ENCODE measurements at regions not wholly inside any gene's neighbourhood (a gene's known extent, or its start where the extent isn't known, plus 50 kb on each side); places are given as distances from the start of the nearest gene placed in this dataset.
"Not testable (repeated sequence)": the region's sequence is repeated elsewhere in the genome, so short reads cannot be mapped to it uniquely, and the experiment has no call there.

DNA sequence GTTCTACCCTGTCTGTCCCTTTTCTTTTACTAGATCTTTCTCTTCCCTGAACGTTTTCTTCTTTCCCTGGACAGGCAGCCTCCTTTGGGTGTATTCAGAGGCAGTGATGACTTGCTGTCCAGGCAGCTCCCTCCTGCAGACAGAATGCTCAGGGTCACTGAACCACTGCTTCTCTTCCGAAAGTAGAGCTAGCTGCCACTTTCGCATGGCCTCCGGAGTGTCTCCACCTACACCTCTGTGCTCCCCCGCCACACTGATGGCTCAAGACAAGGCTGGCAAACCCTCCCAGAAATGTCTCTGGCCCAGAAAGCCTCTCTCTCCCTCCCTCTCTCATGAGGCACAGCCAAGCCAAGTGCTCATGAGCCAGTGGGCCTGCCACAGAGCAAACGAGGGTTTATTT, 207.8 kb downstream of the CDRT15L2 start:
- no peak overlapping the region for H3K23ac ChIP-seq (ENCODE audit: low read depth, low read length, poor library complexity)
- no peak overlapping the region for H2BK5ac ChIP-seq (ENCODE audit: low read length)
- no peaks in the 10 kb centered on the region for H3K36me3 ChIP-seq (replicated peaks in 1 of 2; ENCODE audit: control insufficient read depth in 2 of 2, insufficient read depth in 2 of 2, low read length in 2 of 2)
- no peak overlapping the region for H2BK120ac ChIP-seq (ENCODE audit: low read depth, low read length)
- no peak overlapping the region for H4K8ac ChIP-seq (ENCODE audit: low read depth, low read length)
- H3K4me2 ChIP-seq (ENCODE audit: insufficient read depth, low read length, poor library complexity, severe bottlenecking): no peak overlapping the region
- no peak overlapping the region for H3K14ac ChIP-seq (ENCODE audit: low read length)
- H3K27me3 ChIP-seq (ENCODE audit: control insufficient read depth in 3 of 3, insufficient read depth in 3 of 3, low read depth in 1 of 3, low read length in 3 of 3): no peaks in the 10 kb centered on the region
- H3K4me1 ChIP-seq (ENCODE audit: control insufficient read depth in 2 of 2, insufficient read depth in 1 of 2, low read depth in 1 of 2, low read length in 2 of 2): no peaks in the 10 kb centered on the region
- H2BK15ac ChIP-seq (ENCODE audit: low read length): no peak overlapping the region
- no peak overlapping the region for H3K4ac ChIP-seq (ENCODE audit: low read length)
- no peak for DNase-seq (ENCODE audit: low spot score)
- no peak overlapping the region for H3K4me3 ChIP-seq (ENCODE audit: low read length in 2 of 2)
- H2AFZ ChIP-seq (ENCODE audit: low read length): no peak overlapping the region
- H2AK5ac ChIP-seq (ENCODE audit: low read depth, low read length): no peak overlapping the region
- H2BK12ac ChIP-seq (ENCODE audit: low read length): no peak overlapping the region
- H3K9ac ChIP-seq (ENCODE audit: low read depth, low read length, poor library complexity): no peak overlapping the region
- WGBS, 2 donors (ENCODE audit: extremely low coverage in 2 of 2, insufficient read length in 2 of 2, insufficient replicate concordance in 1 of 2): no CpG with 5 or more reads among the region's 6 CpGs
- no peak overlapping the region for H3K18ac ChIP-seq (ENCODE audit: low read length)
- no peak overlapping the region for H4K91ac ChIP-seq (ENCODE audit: low read depth, low read length, poor library complexity)
- H3K27ac ChIP-seq (replicated peaks; ENCODE audit: low read length): no peak overlapping the region
- H3K79me1 ChIP-seq (ENCODE audit: low read depth, low read length): no peaks in the 10 kb centered on the region
- no peaks in the 10 kb centered on the region for H3K9me3 ChIP-seq (replicated peaks in 1 of 2; ENCODE audit: control insufficient read depth in 2 of 2, insufficient read depth in 1 of 2, low read depth in 1 of 2, low read length in 2 of 2)

DNA sequence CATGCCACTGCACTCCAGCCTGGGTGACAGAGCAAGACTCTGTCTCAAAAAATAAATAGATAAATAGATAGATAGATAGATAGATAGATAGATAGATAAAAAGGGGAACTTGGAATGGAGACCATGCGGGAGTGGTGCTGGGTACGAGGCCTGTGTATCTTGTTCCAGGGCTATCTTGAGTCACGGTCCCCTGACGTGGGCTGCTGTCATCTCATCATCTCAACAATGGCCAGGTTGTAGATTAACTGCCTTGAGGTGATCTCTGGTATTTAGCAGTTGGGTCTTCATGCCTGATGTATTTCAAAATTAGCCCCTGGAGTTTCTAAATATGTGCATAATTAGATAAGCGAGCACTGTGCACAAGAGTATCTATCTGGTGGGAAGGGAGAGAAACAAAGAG, 212.1 kb downstream of the CDRT15L2 start:
- H3K4ac ChIP-seq (ENCODE audit: low read length): no peak overlapping the region

DNA sequence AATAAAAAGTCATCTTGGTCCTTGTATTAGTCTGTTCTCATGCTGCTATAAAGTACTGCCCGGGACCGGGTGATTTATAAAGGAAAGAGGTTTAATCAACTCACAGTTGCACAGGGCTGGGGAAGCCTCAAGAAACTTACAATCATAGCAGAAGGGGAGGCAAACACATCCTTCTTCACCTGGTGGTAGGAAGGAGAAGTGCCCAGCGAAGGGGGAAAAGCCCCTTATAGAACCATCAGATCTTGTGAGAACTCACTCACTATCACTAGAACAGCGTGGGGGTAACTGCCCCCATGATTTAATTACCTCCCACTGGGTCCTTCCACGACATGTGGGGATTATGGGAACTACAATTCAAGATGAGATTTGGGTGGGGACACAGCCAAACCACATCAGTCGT, 215.0 kb downstream of the CDRT15L2 start:
- H4K91ac ChIP-seq (ENCODE audit: low read depth, low read length, poor library complexity); H3K27ac ChIP-seq (replicated peaks; ENCODE audit: low read length); H4K8ac ChIP-seq (ENCODE audit: low read depth, low read length); H3K9me3 ChIP-seq (replicated peaks in 1 of 2; ENCODE audit: control insufficient read depth in 2 of 2, insufficient read depth in 1 of 2, low read depth in 1 of 2, low read length in 2 of 2); H3K27me3 ChIP-seq (ENCODE audit: control insufficient read depth in 3 of 3, insufficient read depth in 3 of 3, low read depth in 1 of 3, low read length in 3 of 3); H3K4me2 ChIP-seq (ENCODE audit: insufficient read depth, low read length, poor library complexity, severe bottlenecking); H3K4me1 ChIP-seq (ENCODE audit: control insufficient read depth in 2 of 2, insufficient read depth in 1 of 2, low read depth in 1 of 2, low read length in 2 of 2); H2BK5ac ChIP-seq (ENCODE audit: low read length); DNase-seq (ENCODE audit: low spot score); H2AK5ac ChIP-seq (ENCODE audit: low read depth, low read length); H3K18ac ChIP-seq (ENCODE audit: low read length); H3K79me1 ChIP-seq (ENCODE audit: low read depth, low read length); H3K4me3 ChIP-seq (ENCODE audit: low read length in 2 of 2); H3K9ac ChIP-seq (ENCODE audit: low read depth, low read length, poor library complexity); H2BK15ac ChIP-seq (ENCODE audit: low read length); H2BK12ac ChIP-seq (ENCODE audit: low read length); H3K14ac ChIP-seq (ENCODE audit: low read length); H3K4ac ChIP-seq (ENCODE audit: low read length); H3K36me3 ChIP-seq (replicated peaks in 1 of 2; ENCODE audit: control insufficient read depth in 2 of 2, insufficient read depth in 2 of 2, low read length in 2 of 2); H2AFZ ChIP-seq (ENCODE audit: low read length); H3K23ac ChIP-seq (ENCODE audit: low read depth, low read length, poor library complexity); H2BK120ac ChIP-seq (ENCODE audit: low read depth, low read length): not testable (repeated sequence)
- no CpG with 5 or more reads among the region's 6 CpGs for WGBS, 2 donors (ENCODE audit: extremely low coverage in 2 of 2, insufficient read length in 2 of 2, insufficient replicate concordance in 1 of 2)

More for the DNA sequence above, 212.1 kb downstream of the CDRT15L2 start:
- Histone ChIP-seq H3K79me1 (ENCODE audit: low read depth, low read length) (no peaks in the 10 kb centered on the region), H3K23ac (ENCODE audit: low read depth, low read length, poor library complexity) (no peak overlapping the region), H3K4me3 (ENCODE audit: low read length in 2 of 2) (no peak overlapping the region), H3K27me3 (ENCODE audit: control insufficient read depth in 3 of 3, insufficient read depth in 3 of 3, low read depth in 1 of 3, low read length in 3 of 3) (no peaks in the 10 kb centered on the region), H2BK5ac (ENCODE audit: low read length) (no peak overlapping the region), H3K18ac (ENCODE audit: low read length) (no peak overlapping the region), H2BK12ac (ENCODE audit: low read length) (no peak overlapping the region), H3K36me3 (replicated peaks in 1 of 2; ENCODE audit: control insufficient read depth in 2 of 2, insufficient read depth in 2 of 2, low read length in 2 of 2) (no peaks in the 10 kb centered on the region), H3K14ac (ENCODE audit: low read length) (no peak overlapping the region), H3K9ac (ENCODE audit: low read depth, low read length, poor library complexity) (no peak overlapping the region), H3K27ac (replicated peaks; ENCODE audit: low read length) (no peak overlapping the region), H4K91ac (ENCODE audit: low read depth, low read length, poor library complexity) (no peak overlapping the region), H3K4me1 (ENCODE audit: control insufficient read depth in 2 of 2, insufficient read depth in 1 of 2, low read depth in 1 of 2, low read length in 2 of 2) (no peaks in the 10 kb centered on the region), H2AFZ (ENCODE audit: low read length) (no peak overlapping the region), H2AK5ac (ENCODE audit: low read depth, low read length) (no peak overlapping the region), H2BK120ac (ENCODE audit: low read depth, low read length) (no peak overlapping the region), H3K4me2 (ENCODE audit: insufficient read depth, low read length, poor library complexity, severe bottlenecking) (no peak overlapping the region), H3K9me3 (replicated peaks in 1 of 2; ENCODE audit: control insufficient read depth in 2 of 2, insufficient read depth in 1 of 2, low read depth in 1 of 2, low read length in 2 of 2) (no peaks in the 10 kb centered on the region), H2BK15ac (ENCODE audit: low read length) (no peak overlapping the region), H4K8ac (ENCODE audit: low read depth, low read length) (no peak overlapping the region)
- DNase-seq (ENCODE audit: low spot score): no peak
- no CpG with 5 or more reads among the region's 5 CpGs for WGBS, 2 donors (ENCODE audit: extremely low coverage in 2 of 2, insufficient read length in 2 of 2, insufficient replicate concordance in 1 of 2)

DNA sequence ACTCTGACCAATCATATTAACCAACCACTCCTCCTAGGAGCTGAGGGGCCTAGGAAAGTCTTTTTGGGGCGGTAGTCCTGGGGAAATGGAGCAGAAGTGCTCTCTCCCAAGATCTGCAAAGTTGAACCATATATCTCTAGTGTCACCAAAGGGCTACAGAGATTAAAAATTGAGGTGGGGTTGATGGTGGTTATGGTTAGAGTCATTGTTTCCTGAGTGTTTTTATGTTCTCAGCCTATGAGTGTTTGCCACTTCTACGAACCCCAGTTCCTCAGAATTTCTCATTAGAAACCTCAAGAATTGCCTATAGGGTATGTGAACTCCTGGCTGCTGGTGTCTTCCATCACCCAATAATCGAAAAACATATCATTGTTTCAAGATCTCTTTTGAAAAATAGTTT, 217.8 kb downstream of the CDRT15L2 start:
- Histone ChIP-seq H3K23ac (ENCODE audit: low read depth, low read length, poor library complexity) (no peak overlapping the region), H3K9ac (ENCODE audit: low read depth, low read length, poor library complexity) (no peak overlapping the region), H3K79me1 (ENCODE audit: low read depth, low read length) (no peaks in the 10 kb centered on the region), H3K4me2 (ENCODE audit: insufficient read depth, low read length, poor library complexity, severe bottlenecking) (no peak overlapping the region), H2AFZ (ENCODE audit: low read length) (no peak overlapping the region), H3K9me3 (replicated peaks in 1 of 2; ENCODE audit: control insufficient read depth in 2 of 2, insufficient read depth in 1 of 2, low read depth in 1 of 2, low read length in 2 of 2) (no peaks in the 10 kb centered on the region), H3K27me3 (ENCODE audit: control insufficient read depth in 3 of 3, insufficient read depth in 3 of 3, low read depth in 1 of 3, low read length in 3 of 3) (no peaks in the 10 kb centered on the region), H3K4ac (ENCODE audit: low read length) (no peak overlapping the region), H3K36me3 (replicated peaks in 1 of 2; ENCODE audit: control insufficient read depth in 2 of 2, insufficient read depth in 2 of 2, low read length in 2 of 2) (no peaks in the 10 kb centered on the region), H3K27ac (replicated peaks; ENCODE audit: low read length) (no peak overlapping the region), H4K91ac (ENCODE audit: low read depth, low read length, poor library complexity) (no peak overlapping the region), H2BK5ac (ENCODE audit: low read length) (no peak overlapping the region), H2AK5ac (ENCODE audit: low read depth, low read length) (no peak overlapping the region), H3K14ac (ENCODE audit: low read length) (no peak overlapping the region), H2BK12ac (ENCODE audit: low read length) (no peak overlapping the region), H4K8ac (ENCODE audit: low read depth, low read length) (no peak overlapping the region), H3K4me1 (ENCODE audit: control insufficient read depth in 2 of 2, insufficient read depth in 1 of 2, low read depth in 1 of 2, low read length in 2 of 2) (no peaks in the 10 kb centered on the region), H2BK15ac (ENCODE audit: low read length) (no peak overlapping the region), H3K4me3 (ENCODE audit: low read length in 2 of 2) (no peak overlapping the region), H3K18ac (ENCODE audit: low read length) (no peak overlapping the region), H2BK120ac (ENCODE audit: low read depth, low read length) (no peak overlapping the region)
- WGBS, 2 donors (ENCODE audit: extremely low coverage in 2 of 2, insufficient read length in 2 of 2, insufficient replicate concordance in 1 of 2): no CpG with 5 or more reads among the region's 3 CpGs
- DNase-seq (ENCODE audit: low spot score): no peak
